Dendritic cell treated with granulocyte-macrophage colony-stimulating factor and Interleukin-4, amounts not matched to agents 40 ng/mL and 50 ng/mL, for 4 days (primary cell): ENCODE measurements at regions not wholly inside any gene's neighbourhood (a gene's known extent, or its start where the extent isn't known, plus 50 kb on each side); places are given as distances from the start of the nearest gene placed in this dataset.
"Not testable (repeated sequence)": the region's sequence is repeated elsewhere in the genome, so short reads cannot be mapped to it uniquely, and the experiment has no call there.

ENCODE experiments used
- H3K27ac Mint-ChIP-seq: one replicate; pipeline ENCODE4 v1.8.0; 2022; ENCODE audit warnings: mild to moderate bottlenecking, mixed read lengths
- H3K27me3 Mint-ChIP-seq: one replicate; pipeline ENCODE4 v1.8.0; 2022; ENCODE audit warnings: mild to moderate bottlenecking, mixed read lengths
- H3K36me3 Mint-ChIP-seq: one replicate; pipeline ENCODE4 v1.8.0; 2022; ENCODE audit warnings: low read depth, mixed read lengths
- H3K4me1 Mint-ChIP-seq: one replicate; pipeline ENCODE4 v1.8.0; 2022; ENCODE audit warnings: low read depth, mixed read lengths
- H3K4me3 Mint-ChIP-seq: one replicate; pipeline ENCODE4 v1.8.0; 2022; ENCODE audit warnings: mild to moderate bottlenecking, moderate library complexity, mixed read lengths
- H3K9me3 Mint-ChIP-seq: one replicate; pipeline ENCODE4 v1.8.0; 2022; ENCODE audit warnings: mixed read lengths
- intact Hi-C: fragments of 100-400 bp; cut with micrococcal nuclease; formaldehyde crosslinking; loops from one replicate; pipeline ENCODE4 v1.15.0; 2022

GRCh38 chr16:60645541-60645940 is 1390.7 kb downstream of the CDH8 start:
- intact Hi-C loops, result no loop called here
- no peak overlapping the region for H3K27ac Mint-ChIP-seq
- no peak overlapping the region for H3K4me3 Mint-ChIP-seq
- H3K27me3 Mint-ChIP-seq, result no peaks in the 10 kb centered on the region
- no peaks in the 10 kb centered on the region for H3K36me3 Mint-ChIP-seq
- H3K9me3 Mint-ChIP-seq, result peaks cover 33% of the 10 kb centered on the region
- H3K4me1 Mint-ChIP-seq, result no peaks in the 10 kb centered on the region

- no peaks in the 10 kb centered on the region for H3K36me3 Mint-ChIP-seq
- no peaks in the 10 kb centered on the region for H3K27me3 Mint-ChIP-seq
- no peaks in the 10 kb centered on the region for H3K4me1 Mint-ChIP-seq
- intact Hi-C loops, result no loop called here
- H3K27ac Mint-ChIP-seq, result no peak overlapping the region
- peaks cover 36% of the 10 kb centered on the region for H3K9me3 Mint-ChIP-seq
- H3K4me3 Mint-ChIP-seq, result no peak overlapping the region
Observed at GRCh38 chr16:60642956-60643355, 1393.3 kb downstream of the CDH8 start.

DNA sequence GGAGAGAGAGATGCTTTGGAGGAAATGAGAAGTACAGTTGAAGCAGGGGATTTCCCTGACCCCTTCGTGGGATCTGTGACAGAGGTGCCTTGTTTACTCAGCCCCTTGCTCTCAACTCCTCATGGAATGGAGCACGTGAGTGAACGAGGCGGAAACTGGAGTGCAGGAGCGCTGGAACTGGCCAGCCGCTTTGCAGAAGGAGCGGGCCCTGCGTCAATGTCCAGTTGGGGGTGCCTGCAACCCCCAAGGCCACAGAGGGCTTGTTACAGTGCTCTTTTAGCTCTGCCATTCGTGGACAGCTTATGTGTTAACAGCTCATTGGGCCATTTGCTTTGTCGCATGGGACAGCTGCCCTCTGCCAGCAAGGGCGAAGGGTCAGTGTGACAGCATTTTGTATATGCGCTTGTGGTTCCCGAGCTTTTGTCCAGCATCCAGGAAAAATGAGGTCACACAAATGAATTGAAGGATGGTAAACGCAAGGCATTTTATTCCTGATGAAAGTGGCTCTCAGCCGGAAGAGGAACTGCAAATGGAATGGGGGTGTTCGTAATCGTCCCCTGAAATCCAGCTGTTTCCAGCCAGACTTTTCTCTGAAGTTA is 1395.1 kb downstream of the CDH8 start:
- Mint-ChIP-seq H3K27me3 (no peaks in the 10 kb centered on the region), H3K27ac (no peak overlapping the region), H3K4me1 (no peaks in the 10 kb centered on the region), H3K9me3 (peaks cover 36% of the 10 kb centered on the region), H3K4me3 (no peak overlapping the region), H3K36me3 (no peaks in the 10 kb centered on the region)
- intact Hi-C loops, result no loop called here

GRCh38 chr16:60640038-60640437 is 1396.2 kb downstream of the CDH8 start:
- Mint-ChIP-seq H3K36me3 (no peaks in the 10 kb centered on the region), H3K4me3 (no peak overlapping the region), H3K9me3 (peaks cover 30% of the 10 kb centered on the region), H3K27ac (no peak overlapping the region), H3K27me3 (no peaks in the 10 kb centered on the region), H3K4me1 (no peaks in the 10 kb centered on the region)
- intact Hi-C loops, result no loop called here

- H3K27ac Mint-ChIP-seq, H3K4me1 Mint-ChIP-seq, intact Hi-C loops, H3K27me3 Mint-ChIP-seq, H3K36me3 Mint-ChIP-seq, H3K4me3 Mint-ChIP-seq: not testable (repeated sequence)
- H3K9me3 Mint-ChIP-seq, result peaks cover 27% of the 10 kb centered on the region
Observed at GRCh38 chr16:60636636-60637035, 1399.6 kb downstream of the CDH8 start.

DNA sequence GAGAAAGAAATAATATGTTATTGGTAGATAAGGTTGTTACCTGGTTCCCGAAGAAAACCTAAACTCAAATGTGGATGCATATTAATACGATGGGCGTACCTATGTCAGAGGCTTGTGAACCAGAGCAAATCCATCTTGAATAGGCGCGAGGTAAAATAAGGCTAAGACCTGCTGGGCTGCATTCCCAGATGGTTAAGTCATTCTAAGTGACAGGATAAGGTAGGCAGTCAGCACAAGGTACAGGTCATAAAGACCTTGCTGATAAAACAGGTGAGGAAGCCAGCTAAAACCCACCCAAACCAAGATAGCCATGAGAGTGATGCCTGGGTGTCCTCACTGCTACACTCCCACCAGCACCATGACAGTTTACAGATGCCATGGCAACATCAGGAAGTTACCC is 1400.1 kb downstream of the CDH8 start:
- intact Hi-C loops, result no loop called here

GRCh38 chr16:60635548-60635947 is 1400.7 kb downstream of the CDH8 start:
- peaks cover 20% of the 10 kb centered on the region for H3K9me3 Mint-ChIP-seq
- intact Hi-C loops, result no loop called here
- no peak overlapping the region for H3K27ac Mint-ChIP-seq
- H3K27me3 Mint-ChIP-seq, result no peaks in the 10 kb centered on the region
- H3K4me3 Mint-ChIP-seq, result no peak overlapping the region
- H3K4me1 Mint-ChIP-seq, result no peaks in the 10 kb centered on the region
- no peaks in the 10 kb centered on the region for H3K36me3 Mint-ChIP-seq

More for the DNA sequence above, 1400.1 kb downstream of the CDH8 start:
- no peak overlapping the region for H3K27ac Mint-ChIP-seq
- H3K4me1 Mint-ChIP-seq, result no peaks in the 10 kb centered on the region
- no peaks in the 10 kb centered on the region for H3K36me3 Mint-ChIP-seq
- H3K4me3 Mint-ChIP-seq, result no peak overlapping the region
- H3K27me3 Mint-ChIP-seq, result no peaks in the 10 kb centered on the region
- peaks cover 26% of the 10 kb centered on the region for H3K9me3 Mint-ChIP-seq

- Mint-ChIP-seq H3K4me3 (no peak overlapping the region), H3K27ac (no peak overlapping the region), H3K27me3 (no peaks in the 10 kb centered on the region), H3K4me1 (no peaks in the 10 kb centered on the region), H3K36me3 (no peaks in the 10 kb centered on the region), H3K9me3 (no peaks in the 10 kb centered on the region)
- intact Hi-C loops, result no loop called here
Observed at GRCh38 chr16:60611844-60612243, 1424.4 kb downstream of the CDH8 start.

DNA sequence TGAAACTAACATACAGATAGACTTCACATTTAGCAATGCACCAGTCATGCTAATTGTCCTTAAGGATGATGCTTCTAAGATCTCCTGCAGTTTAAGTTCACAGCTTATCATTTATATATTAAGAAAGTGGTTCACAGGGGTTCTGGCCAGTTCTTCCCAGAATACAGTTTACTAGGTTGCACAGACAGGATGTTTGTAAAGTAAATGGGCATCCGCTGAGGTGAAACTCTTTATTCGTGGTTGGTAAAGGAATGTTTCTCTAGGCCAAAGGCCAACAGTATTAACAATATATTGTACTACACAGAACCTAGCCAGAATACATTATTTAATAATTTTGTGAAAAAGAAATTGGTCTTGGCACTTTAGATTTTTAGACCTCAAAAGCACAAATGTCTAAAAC is 1427.3 kb downstream of the CDH8 start:
- no peaks in the 10 kb centered on the region for H3K27me3 Mint-ChIP-seq
- no peak overlapping the region for H3K4me3 Mint-ChIP-seq
- H3K27ac Mint-ChIP-seq, result no peak overlapping the region
- H3K36me3 Mint-ChIP-seq, result no peaks in the 10 kb centered on the region
- H3K9me3 Mint-ChIP-seq, result no peaks in the 10 kb centered on the region
- intact Hi-C loops, result no loop called here
- no peaks in the 10 kb centered on the region for H3K4me1 Mint-ChIP-seq

- H3K27me3 Mint-ChIP-seq, H3K4me1 Mint-ChIP-seq, H3K27ac Mint-ChIP-seq, intact Hi-C loops, H3K4me3 Mint-ChIP-seq, H3K9me3 Mint-ChIP-seq, H3K36me3 Mint-ChIP-seq: not testable (repeated sequence)
Observed at GRCh38 chr16:60605652-60606051, 1430.6 kb downstream of the CDH8 start.

DNA sequence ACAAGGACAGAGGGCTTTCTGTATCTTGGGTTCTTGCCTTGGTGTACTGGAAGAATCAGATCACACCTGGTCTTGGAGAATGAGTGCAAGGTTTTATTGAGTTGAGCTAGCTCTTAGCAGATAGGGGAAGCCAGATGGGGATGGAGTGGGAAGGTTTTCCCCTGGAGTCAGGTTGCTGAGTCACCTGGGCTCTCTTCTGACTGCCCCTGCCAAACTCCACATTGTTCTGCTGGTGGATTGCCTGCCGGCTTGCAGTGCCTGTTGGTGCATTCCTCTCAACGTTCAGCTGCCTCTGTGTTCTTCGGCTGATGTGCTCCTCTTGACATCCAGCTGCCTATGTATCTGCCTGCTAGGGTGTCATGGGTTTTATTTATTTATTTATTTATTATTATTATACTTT is 1431.1 kb downstream of the CDH8 start:
- intact Hi-C loops, result no loop called here
- Mint-ChIP-seq H3K27ac (no peak overlapping the region), H3K4me1 (no peaks in the 10 kb centered on the region), H3K27me3 (no peaks in the 10 kb centered on the region), H3K36me3 (no peaks in the 10 kb centered on the region), H3K4me3 (no peak overlapping the region), H3K9me3 (no peaks in the 10 kb centered on the region)

GRCh38 chr16:60586493-60586892 is 1449.7 kb downstream of the CDH8 start:
- intact Hi-C loops, result no loop called here
- Mint-ChIP-seq H3K4me3 (no peak overlapping the region), H3K4me1 (no peaks in the 10 kb centered on the region), H3K27me3 (no peaks in the 10 kb centered on the region), H3K9me3 (peaks cover 9% of the 10 kb centered on the region), H3K27ac (no peak overlapping the region), H3K36me3 (no peaks in the 10 kb centered on the region)

DNA sequence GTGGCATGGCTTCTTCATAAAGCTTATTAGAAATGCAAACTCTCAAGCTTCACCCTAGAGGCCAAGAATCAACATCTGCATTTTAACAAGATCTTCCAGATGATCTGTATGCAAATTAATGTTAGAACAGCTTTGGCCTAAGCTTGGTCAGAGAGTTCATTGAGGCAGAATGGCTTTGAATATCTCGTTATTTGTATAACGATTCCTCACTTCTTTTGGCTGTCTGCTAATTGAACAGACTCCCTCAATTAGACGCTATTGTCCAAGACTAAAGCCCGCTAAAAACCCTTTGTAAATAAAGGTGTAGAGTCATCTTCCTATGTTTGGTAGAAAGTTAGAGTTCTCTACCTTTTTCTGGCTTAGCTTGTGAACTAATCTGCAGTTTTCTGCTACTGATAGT is 1453.7 kb downstream of the CDH8 start:
- peaks cover 25% of the 10 kb centered on the region for H3K9me3 Mint-ChIP-seq
- no peak overlapping the region for H3K27ac Mint-ChIP-seq
- no peaks in the 10 kb centered on the region for H3K36me3 Mint-ChIP-seq
- H3K27me3 Mint-ChIP-seq, result no peaks in the 10 kb centered on the region
- no peaks in the 10 kb centered on the region for H3K4me1 Mint-ChIP-seq
- intact Hi-C loops, result no loop called here
- no peak overlapping the region for H3K4me3 Mint-ChIP-seq

DNA sequence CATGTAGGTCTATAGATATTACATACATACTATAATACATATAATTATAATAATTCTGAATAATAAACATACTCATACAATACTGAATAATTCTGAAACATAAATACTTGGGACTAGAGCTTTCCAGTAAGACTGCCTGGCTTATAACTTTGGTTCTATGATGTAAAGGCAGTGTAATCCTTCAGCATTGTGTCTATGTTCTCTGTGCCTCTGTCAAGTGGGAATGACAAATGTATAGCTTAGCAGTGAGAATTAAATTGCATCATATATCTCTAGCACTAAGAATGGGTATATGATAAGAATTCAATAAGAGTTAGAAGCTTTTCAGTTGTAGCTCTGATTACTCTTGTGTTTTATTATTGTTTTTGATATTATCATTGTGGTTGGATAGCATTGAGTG is 1469.3 kb downstream of the CDH8 start:
- H3K27me3 Mint-ChIP-seq, result no peaks in the 10 kb centered on the region
- H3K27ac Mint-ChIP-seq, result no peak overlapping the region
- H3K9me3 Mint-ChIP-seq, result peaks cover 7% of the 10 kb centered on the region
- H3K36me3 Mint-ChIP-seq, result no peaks in the 10 kb centered on the region
- no peaks in the 10 kb centered on the region for H3K4me1 Mint-ChIP-seq
- no peak overlapping the region for H3K4me3 Mint-ChIP-seq
- intact Hi-C loops, result no loop called here

DNA sequence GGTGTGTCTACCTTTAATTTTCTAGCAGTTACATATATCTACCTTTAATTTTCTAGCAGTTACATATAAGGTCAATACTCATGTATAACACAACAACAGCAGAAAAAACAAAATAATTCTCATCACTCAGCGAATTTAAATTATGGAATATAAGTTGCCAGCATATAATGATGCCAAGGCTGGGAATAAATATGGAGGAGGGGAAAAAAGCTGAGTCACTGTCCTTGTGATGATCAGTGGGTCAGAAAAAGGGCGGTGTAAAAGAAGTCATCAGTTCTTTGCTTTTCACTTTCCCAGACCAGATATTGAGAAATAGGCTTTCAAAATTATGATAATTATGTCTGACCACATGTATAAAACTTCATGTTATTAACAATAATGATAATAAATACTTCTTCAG is 1471.7 kb downstream of the CDH8 start:
- no peaks in the 10 kb centered on the region for H3K27me3 Mint-ChIP-seq
- peaks cover 14% of the 10 kb centered on the region for H3K9me3 Mint-ChIP-seq
- no peaks in the 10 kb centered on the region for H3K4me1 Mint-ChIP-seq
- intact Hi-C loops, result no loop called here
- H3K27ac Mint-ChIP-seq, result no peak overlapping the region
- H3K4me3 Mint-ChIP-seq, result no peak overlapping the region
- H3K36me3 Mint-ChIP-seq, result no peaks in the 10 kb centered on the region
